NCI-H2107 treated with DMSO at 0.1 percent for 48 hours (cell line): ENCODE measurements at regions not wholly inside any gene's neighbourhood (a gene's known extent, or its start where the extent isn't known, plus 50 kb on each side); places are given as distances from the start of the nearest gene placed in this dataset.
A peak's percentile ranks its signal among the peaks of the same experiment; 100 is the strongest.
"Not testable (repeated sequence)": the region's sequence is repeated elsewhere in the genome, so short reads cannot be mapped to it uniquely, and the experiment has no call there.

Source experiments
- DNase-seq: peaks from one replicate; lab custom pipeline; 2025; ENCODE audit not compliant: unreplicated experiment; lab: John Stamatoyannopoulos, UW

- DNase-seq, result no peak
These were observed 491.1 kb upstream of the KLF6 start for GRCh38 chr10:4276151-4276550.

GRCh38 chr10:4274671-4275070 lies 489.7 kb upstream of the KLF6 start:
- DNase-seq, result not testable (repeated sequence)

GRCh38 chr10:4271193-4271592 lies 486.2 kb upstream of the KLF6 start:
- DNase-seq, result no peak

GRCh38 chr10:4270116-4270515 lies 485.1 kb upstream of the KLF6 start:
- DNase-seq, result no peak

- DNase-seq, result not testable (repeated sequence)
These were observed 483.5 kb upstream of the KLF6 start for GRCh38 chr10:4268490-4268889.

GRCh38 chr10:4267086-4267773 lies 482.2 kb upstream of the KLF6 start:
- no peak for DNase-seq

GRCh38 chr10:4266416-4267085 lies 481.5 kb upstream of the KLF6 start:
- no peak for DNase-seq

- DNase-seq, result no peak
These were observed 481.0 kb upstream of the KLF6 start for GRCh38 chr10:4265964-4266363.

GRCh38 chr10:4264209-4264865 lies 479.3 kb upstream of the KLF6 start:
- no peak for DNase-seq

- no peak for DNase-seq
These were observed 478.6 kb upstream of the KLF6 start for GRCh38 chr10:4263601-4263921.

GRCh38 chr10:4262870-4263600 lies 478.0 kb upstream of the KLF6 start:
- no peak for DNase-seq

GRCh38 chr10:4262449-4262848 lies 477.4 kb upstream of the KLF6 start:
- no peak for DNase-seq

GRCh38 chr10:4260483-4261124 lies 475.6 kb upstream of the KLF6 start:
- DNase-seq, result no peak

GRCh38 chr10:4257939-4258465 lies 473.0 kb upstream of the KLF6 start:
- no peak for DNase-seq

- DNase-seq, result no peak
These were observed 472.0 kb upstream of the KLF6 start for GRCh38 chr10:4256971-4257370.

GRCh38 chr10:4255751-4256150 lies 470.7 kb upstream of the KLF6 start:
- no peak for DNase-seq

GRCh38 chr10:4254101-4254994 lies 469.3 kb upstream of the KLF6 start:
- peak; percentile 14 for DNase-seq

GRCh38 chr10:4252701-4253100 lies 467.7 kb upstream of the KLF6 start:
- DNase-seq, result no peak

- no peak for DNase-seq
These were observed 465.5 kb upstream of the KLF6 start for GRCh38 chr10:4250587-4250887.
